ENCODE measurements at regions not wholly inside any gene's neighbourhood (a gene's known extent, or its start where the extent isn't known, plus 50 kb on each side); places are given as distances from the start of the nearest gene placed in this dataset.
"Not testable (repeated sequence)": the region's sequence is repeated elsewhere in the genome, so short reads cannot be mapped to it uniquely, and the experiment has no call there.

GRCh38 chr2:37773371-37774130, 102.1 kb upstream of the CDC42EP3 start:
- Histone ChIP-seq H3K9me2 (ENCODE audit: insufficient read depth, low read length) (no peaks in the 10 kb centered on the region), H3K9ac (ENCODE audit: low read length) (no peak overlapping the region), H3K4me3 (ENCODE audit: low read length) (no peak overlapping the region), H2AFZ (ENCODE audit: low read depth, low read length) (no peak overlapping the region), H4K20me1 (ENCODE audit: insufficient read depth) (no peaks in the 10 kb centered on the region), H3K27me3 (ENCODE audit: insufficient read depth, low read depth, low read length) (no peaks in the 10 kb centered on the region), H3K36me3 (ENCODE audit: insufficient read depth, low read length) (no peaks in the 10 kb centered on the region), H3K9me3 (ENCODE audit: low read length) (no peaks in the 10 kb centered on the region), H3K27ac (ENCODE audit: low read length) (no peak overlapping the region), H3K4me2 (ENCODE audit: low read length) (no peak overlapping the region), H3K79me2 (replicated peaks; ENCODE audit: insufficient read depth, low read length) (no peaks in the 10 kb centered on the region), H3F3A (ENCODE audit: insufficient read depth, low read length, poor library complexity, severe bottlenecking) (no peaks in the 10 kb centered on the region)
- TF ChIP-seq TAF1 (IDR thresholded peaks at IDR 0.05; ENCODE audit: low read depth) (no peak), CTCF (IDR thresholded peaks at IDR 0.05; ENCODE audit: poor library complexity, severe bottlenecking) (no peak), RAD21 (conservative IDR thresholded peaks at IDR 0.05) (no peak), POLR2AphosphoS5 (IDR thresholded peaks at IDR 0.05) (no peak), MXI1 (conservative IDR thresholded peaks at IDR 0.05; ENCODE audit: poor library complexity, severe bottlenecking) (no peak), SMC3 (conservative IDR thresholded peaks at IDR 0.05; ENCODE audit: poor library complexity) (no peak), REST (IDR thresholded peaks at IDR 0.05; ENCODE audit: borderline replicate concordance) (no peak), EZH2 (IDR thresholded peaks at IDR 0.05; ENCODE audit: borderline replicate concordance, insufficient read depth, low read length, poor library complexity, severe bottlenecking) (no peak), EP300 (conservative IDR thresholded peaks at IDR 0.05; ENCODE audit: poor library complexity, severe bottlenecking) (no peak)

- H3K9me3 ChIP-seq (ENCODE audit: low read length); H3K79me2 ChIP-seq (replicated peaks; ENCODE audit: insufficient read depth, low read length); H3F3A ChIP-seq (ENCODE audit: insufficient read depth, low read length, poor library complexity, severe bottlenecking); H3K27ac ChIP-seq (ENCODE audit: low read length); H4K20me1 ChIP-seq (ENCODE audit: insufficient read depth); H3K9me2 ChIP-seq (ENCODE audit: insufficient read depth, low read length); H3K4me3 ChIP-seq (ENCODE audit: low read length); H3K9ac ChIP-seq (ENCODE audit: low read length); H3K4me2 ChIP-seq (ENCODE audit: low read length); H3K36me3 ChIP-seq (ENCODE audit: insufficient read depth, low read length); H3K27me3 ChIP-seq (ENCODE audit: insufficient read depth, low read depth, low read length); H2AFZ ChIP-seq (ENCODE audit: low read depth, low read length): not testable (repeated sequence)
Measured at GRCh38 chr2:37774171-37774944, 102.9 kb upstream of the CDC42EP3 start.

All from neural cell (in vitro differentiated cells).